ENCODE measurements at regions not wholly inside any gene's neighbourhood (a gene's known extent, or its start where the extent isn't known, plus 50 kb on each side); places are given as distances from the start of the nearest gene placed in this dataset.

GRCh38 chr2:226017537-226017936, 618.0 kb downstream of the NYAP2 start:
- TF ChIP-seq POLR2AphosphoS5 (IDR thresholded peaks at IDR 0.05; ENCODE audit: low read depth, low read length) (no peak), POLR2A (IDR thresholded peaks at IDR 0.05; ENCODE audit: low read depth, low read length) (no peak), TAF1 (IDR thresholded peaks at IDR 0.05; ENCODE audit: low read depth, low read length) (no peak), SPI1 (IDR thresholded peaks at IDR 0.05; ENCODE audit: low read depth, low read length) (no peak), PAX5 (IDR thresholded peaks at IDR 0.05; ENCODE audit: insufficient read depth, low read length, severe bottlenecking) (no peak), POU2F2 (IDR thresholded peaks at IDR 0.05; ENCODE audit: low read depth, low read length) (no peak)
